GM12878 (cell line): ENCODE measurements at regions not wholly inside any gene's neighbourhood (a gene's known extent, or its start where the extent isn't known, plus 50 kb on each side); places are given as distances from the start of the nearest gene placed in this dataset.

Source experiments
- BCL11A ChIP-seq: IDR thresholded peaks from 2 replicates; pipeline ENCODE4 v1.6.1; 2011; ENCODE audit warnings: low read depth, low read length
- CREM ChIP-seq: IDR thresholded peaks from 2 replicates; pipeline ENCODE4 v1.6.1; 2014; ENCODE audit warnings: antibody characterized with exemption, low read depth
- EZH2 ChIP-seq: IDR thresholded peaks from 2 replicates; pipeline ENCODE4 v1.6.1; 2012; ENCODE audit warnings: low read depth, mild to moderate bottlenecking, control low read depth, inconsistent platforms, low read length, borderline replicate concordance; ENCODE audit not compliant: control insufficient read depth
- GATAD2B ChIP-seq: fragments of 450-650 bp; conservative IDR thresholded peaks from 2 replicates; pipeline ENCODE4 v1.6.1; 2017; ENCODE audit warnings: low read depth, mild to moderate bottlenecking, moderate library complexity
- POLR2AphosphoS2 ChIP-seq: IDR thresholded peaks from 2 replicates; pipeline ENCODE4 v1.6.1; 2011; ENCODE audit warnings: low read depth, mild to moderate bottlenecking, low read length, improper control_type of control experiment, moderate library complexity
- RAD21 ChIP-seq: IDR thresholded peaks from 2 replicates; pipeline ENCODE4 v1.6.1; 2011; ENCODE audit warnings: mild to moderate bottlenecking, low read depth, low read length, moderate library complexity; ENCODE audit not compliant: insufficient read depth
- SP1 ChIP-seq: IDR thresholded peaks from one replicate; pipeline ENCODE4 v1.6.1; 2011; ENCODE audit warnings: low read depth, low read length
- ZNF24 ChIP-seq: fragments of 450-650 bp; IDR thresholded peaks from 2 replicates; pipeline ENCODE4 v1.6.1; 2017; ENCODE audit warnings: antibody characterized with exemption, mild to moderate bottlenecking
- ZZZ3 ChIP-seq: IDR thresholded peaks from 2 replicates; pipeline ENCODE4 v1.6.1; 2011; ENCODE audit warnings: low read depth; ENCODE audit not compliant: control insufficient read depth, insufficient read length
- TF ChIP-seq, protein P1 (sequence below): IDR thresholded peaks from 2 replicates; pipeline ENCODE4 v1.6.1; 2011; ENCODE audit warnings: low read depth, low read length, improper control_type of control experiment, borderline replicate concordance
- TF ChIP-seq, protein P2 (sequence below), 3 experiments: IDR thresholded peaks in 2 of 3; conservative IDR thresholded peaks in 1 of 3; 2 replicates each; pipeline ENCODE4 v1.5.1; 2011; ENCODE audit warnings: low read depth in 3 of 3, low read length in 3 of 3, mild to moderate bottlenecking in 3 of 3, control low read depth in 2 of 3, moderate library complexity in 2 of 3, inconsistent platforms in 1 of 3, mixed read lengths in 1 of 3; ENCODE audit not compliant: control insufficient read depth in 2 of 3, insufficient read depth in 1 of 3; ENCODE audit errors: extremely low read depth in 1 of 3
- TF ChIP-seq, protein P3 (sequence below): fragments of 150-350 bp; IDR thresholded peaks from 2 replicates; pipeline ENCODE4 v1.6.1; 2016; ENCODE audit warnings: low read depth, low read length

DNA sequence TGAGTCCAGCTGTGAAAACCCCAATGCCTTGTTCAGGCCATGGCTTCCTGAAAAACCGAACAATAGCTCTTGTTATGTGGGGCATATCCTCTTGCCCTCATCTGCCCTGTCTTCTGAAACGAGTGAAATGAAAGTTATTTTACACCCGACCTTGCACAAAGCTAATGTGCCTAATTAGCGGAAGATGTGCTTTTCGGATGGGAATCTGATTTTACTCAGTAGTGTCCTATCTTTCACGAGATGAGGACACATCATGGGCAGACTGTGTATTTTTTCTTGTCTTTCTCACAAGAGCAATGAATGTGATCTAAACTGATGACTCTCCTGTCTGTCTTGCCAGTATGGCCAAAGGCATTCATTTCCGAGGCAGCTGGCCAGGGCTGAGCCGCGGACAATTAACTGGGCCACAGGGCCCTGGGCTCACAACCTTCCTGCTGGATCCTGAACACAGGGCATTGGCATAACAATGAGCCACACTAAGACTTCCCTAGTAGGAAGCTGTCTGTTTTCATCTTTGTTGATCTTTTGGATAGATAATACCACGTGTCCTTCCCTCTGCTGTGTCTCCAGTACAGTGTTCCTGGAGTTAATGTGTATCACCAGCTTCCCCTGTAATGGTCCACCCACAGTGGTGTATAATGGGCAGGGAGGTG is 86.0 kb upstream of the HIF1A start:
- TF ChIP-seq SP1 (no peak), EZH2 (no peak), GATAD2B (no peak), ZNF24 (no peak), POLR2AphosphoS2 (no peak), BCL11A (no peak), RAD21 (no peak), ZZZ3 (no peak), CREM (no peak)
- TF ChIP-seq, protein P1, sequence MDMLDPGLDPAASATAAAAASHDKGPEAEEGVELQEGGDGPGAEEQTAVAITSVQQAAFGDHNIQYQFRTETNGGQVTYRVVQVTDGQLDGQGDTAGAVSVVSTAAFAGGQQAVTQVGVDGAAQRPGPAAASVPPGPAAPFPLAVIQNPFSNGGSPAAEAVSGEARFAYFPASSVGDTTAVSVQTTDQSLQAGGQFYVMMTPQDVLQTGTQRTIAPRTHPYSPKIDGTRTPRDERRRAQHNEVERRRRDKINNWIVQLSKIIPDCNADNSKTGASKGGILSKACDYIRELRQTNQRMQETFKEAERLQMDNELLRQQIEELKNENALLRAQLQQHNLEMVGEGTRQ: no peak
- TF ChIP-seq, protein P2, sequence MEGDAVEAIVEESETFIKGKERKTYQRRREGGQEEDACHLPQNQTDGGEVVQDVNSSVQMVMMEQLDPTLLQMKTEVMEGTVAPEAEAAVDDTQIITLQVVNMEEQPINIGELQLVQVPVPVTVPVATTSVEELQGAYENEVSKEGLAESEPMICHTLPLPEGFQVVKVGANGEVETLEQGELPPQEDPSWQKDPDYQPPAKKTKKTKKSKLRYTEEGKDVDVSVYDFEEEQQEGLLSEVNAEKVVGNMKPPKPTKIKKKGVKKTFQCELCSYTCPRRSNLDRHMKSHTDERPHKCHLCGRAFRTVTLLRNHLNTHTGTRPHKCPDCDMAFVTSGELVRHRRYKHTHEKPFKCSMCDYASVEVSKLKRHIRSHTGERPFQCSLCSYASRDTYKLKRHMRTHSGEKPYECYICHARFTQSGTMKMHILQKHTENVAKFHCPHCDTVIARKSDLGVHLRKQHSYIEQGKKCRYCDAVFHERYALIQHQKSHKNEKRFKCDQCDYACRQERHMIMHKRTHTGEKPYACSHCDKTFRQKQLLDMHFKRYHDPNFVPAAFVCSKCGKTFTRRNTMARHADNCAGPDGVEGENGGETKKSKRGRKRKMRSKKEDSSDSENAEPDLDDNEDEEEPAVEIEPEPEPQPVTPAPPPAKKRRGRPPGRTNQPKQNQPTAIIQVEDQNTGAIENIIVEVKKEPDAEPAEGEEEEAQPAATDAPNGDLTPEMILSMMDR (IDR thresholded peaks at IDR 0.05 in 2 of 3, conservative IDR thresholded peaks at IDR 0.05 in 1 of 3; ENCODE audit: control insufficient read depth in 2 of 3, extremely low read depth in 1 of 3, insufficient read depth in 1 of 3, low read depth in 3 of 3, low read length in 3 of 3): no peak
- TF ChIP-seq, protein P3, sequence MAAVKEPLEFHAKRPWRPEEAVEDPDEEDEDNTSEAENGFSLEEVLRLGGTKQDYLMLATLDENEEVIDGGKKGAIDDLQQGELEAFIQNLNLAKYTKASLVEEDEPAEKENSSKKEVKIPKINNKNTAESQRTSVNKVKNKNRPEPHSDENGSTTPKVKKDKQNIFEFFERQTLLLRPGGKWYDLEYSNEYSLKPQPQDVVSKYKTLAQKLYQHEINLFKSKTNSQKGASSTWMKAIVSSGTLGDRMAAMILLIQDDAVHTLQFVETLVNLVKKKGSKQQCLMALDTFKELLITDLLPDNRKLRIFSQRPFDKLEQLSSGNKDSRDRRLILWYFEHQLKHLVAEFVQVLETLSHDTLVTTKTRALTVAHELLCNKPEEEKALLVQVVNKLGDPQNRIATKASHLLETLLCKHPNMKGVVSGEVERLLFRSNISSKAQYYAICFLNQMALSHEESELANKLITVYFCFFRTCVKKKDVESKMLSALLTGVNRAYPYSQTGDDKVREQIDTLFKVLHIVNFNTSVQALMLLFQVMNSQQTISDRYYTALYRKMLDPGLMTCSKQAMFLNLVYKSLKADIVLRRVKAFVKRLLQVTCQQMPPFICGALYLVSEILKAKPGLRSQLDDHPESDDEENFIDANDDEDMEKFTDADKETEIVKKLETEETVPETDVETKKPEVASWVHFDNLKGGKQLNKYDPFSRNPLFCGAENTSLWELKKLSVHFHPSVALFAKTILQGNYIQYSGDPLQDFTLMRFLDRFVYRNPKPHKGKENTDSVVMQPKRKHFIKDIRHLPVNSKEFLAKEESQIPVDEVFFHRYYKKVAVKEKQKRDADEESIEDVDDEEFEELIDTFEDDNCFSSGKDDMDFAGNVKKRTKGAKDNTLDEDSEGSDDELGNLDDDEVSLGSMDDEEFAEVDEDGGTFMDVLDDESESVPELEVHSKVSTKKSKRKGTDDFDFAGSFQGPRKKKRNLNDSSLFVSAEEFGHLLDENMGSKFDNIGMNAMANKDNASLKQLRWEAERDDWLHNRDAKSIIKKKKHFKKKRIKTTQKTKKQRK: no peak
